GM12878 (cell line): ENCODE measurements at regions not wholly inside any gene's neighbourhood (a gene's known extent, or its start where the extent isn't known, plus 50 kb on each side); places are given as distances from the start of the nearest gene placed in this dataset.

ENCODE experiments used
- BRCA1 ChIP-seq: IDR thresholded peaks from 2 replicates; pipeline ENCODE4 v1.6.1; 2011; ENCODE audit warnings: low read depth, low read length, improper control_type of control experiment
- HDAC2 ChIP-seq: fragments of 200-600 bp; sonication (generic); IDR thresholded peaks from 2 replicates; pipeline ENCODE4 v1.6.1; 2017
- IKZF1 ChIP-seq: fragments of 450-650 bp; conservative IDR thresholded peaks from 2 replicates; pipeline ENCODE4 v1.6.1; 2017; ENCODE audit warnings: antibody characterized with exemption, mild to moderate bottlenecking
- NFYA ChIP-seq: IDR thresholded peaks from 2 replicates; pipeline ENCODE4 v1.6.1; 2011; ENCODE audit warnings: low read depth, mild to moderate bottlenecking, low read length, improper control_type of control experiment, borderline replicate concordance
- SIN3A ChIP-seq: IDR thresholded peaks from 2 replicates; pipeline ENCODE4 v1.6.1; 2012; ENCODE audit warnings: low read depth, low read length, improper control_type of control experiment
- SIX5 ChIP-seq: IDR thresholded peaks from 2 replicates; pipeline ENCODE4 v1.6.1; 2011; ENCODE audit warnings: mild to moderate bottlenecking, low read depth, low read length, moderate library complexity; ENCODE audit not compliant: severe bottlenecking
- SMARCA5 ChIP-seq: fragments of 450-650 bp; IDR thresholded peaks from 2 replicates; pipeline ENCODE4 v1.6.1; 2017; ENCODE audit warnings: mild to moderate bottlenecking
- STAT3 ChIP-seq: IDR thresholded peaks from 2 replicates; pipeline ENCODE4 v1.6.1; 2011; ENCODE audit warnings: low read depth, low read length, improper control_type of control experiment
- TBL1XR1 ChIP-seq: IDR thresholded peaks from 2 replicates; pipeline ENCODE4 v1.6.1; 2012; ENCODE audit warnings: low read depth, low read length, improper control_type of control experiment
- ZNF384 ChIP-seq: IDR thresholded peaks from 2 replicates; pipeline ENCODE4 v1.6.1; 2012; ENCODE audit warnings: low read depth, mild to moderate bottlenecking, low read length, improper control_type of control experiment, borderline replicate concordance
- TF ChIP-seq, protein P1 (sequence below): fragments of 450-650 bp; formaldehyde crosslinking; IDR thresholded peaks from 2 replicates; pipeline ENCODE4 v1.4.0; 2020; ENCODE audit warnings: mild to moderate bottlenecking, moderate library complexity
- TF ChIP-seq, protein P2 (sequence below): IDR thresholded peaks from 2 replicates; pipeline ENCODE4 v1.6.1; 2012; ENCODE audit warnings: low read depth, low read length, improper control_type of control experiment

DNA sequence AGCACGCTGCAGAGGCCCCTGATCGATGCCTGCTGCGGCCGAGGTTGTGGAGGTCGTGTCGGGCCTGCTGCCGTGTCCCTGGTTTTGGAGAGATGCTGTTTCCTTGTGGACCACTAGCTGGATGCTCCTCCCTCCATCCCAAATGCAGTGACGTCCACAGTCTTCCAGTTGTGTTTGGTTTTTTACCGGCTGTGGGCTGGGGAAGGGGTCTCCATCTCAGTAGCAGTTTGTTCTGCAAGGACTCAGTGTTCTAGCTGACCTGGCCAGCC lies 143.0 kb upstream of the SHH start (continued):
- TF ChIP-seq, protein P1, sequence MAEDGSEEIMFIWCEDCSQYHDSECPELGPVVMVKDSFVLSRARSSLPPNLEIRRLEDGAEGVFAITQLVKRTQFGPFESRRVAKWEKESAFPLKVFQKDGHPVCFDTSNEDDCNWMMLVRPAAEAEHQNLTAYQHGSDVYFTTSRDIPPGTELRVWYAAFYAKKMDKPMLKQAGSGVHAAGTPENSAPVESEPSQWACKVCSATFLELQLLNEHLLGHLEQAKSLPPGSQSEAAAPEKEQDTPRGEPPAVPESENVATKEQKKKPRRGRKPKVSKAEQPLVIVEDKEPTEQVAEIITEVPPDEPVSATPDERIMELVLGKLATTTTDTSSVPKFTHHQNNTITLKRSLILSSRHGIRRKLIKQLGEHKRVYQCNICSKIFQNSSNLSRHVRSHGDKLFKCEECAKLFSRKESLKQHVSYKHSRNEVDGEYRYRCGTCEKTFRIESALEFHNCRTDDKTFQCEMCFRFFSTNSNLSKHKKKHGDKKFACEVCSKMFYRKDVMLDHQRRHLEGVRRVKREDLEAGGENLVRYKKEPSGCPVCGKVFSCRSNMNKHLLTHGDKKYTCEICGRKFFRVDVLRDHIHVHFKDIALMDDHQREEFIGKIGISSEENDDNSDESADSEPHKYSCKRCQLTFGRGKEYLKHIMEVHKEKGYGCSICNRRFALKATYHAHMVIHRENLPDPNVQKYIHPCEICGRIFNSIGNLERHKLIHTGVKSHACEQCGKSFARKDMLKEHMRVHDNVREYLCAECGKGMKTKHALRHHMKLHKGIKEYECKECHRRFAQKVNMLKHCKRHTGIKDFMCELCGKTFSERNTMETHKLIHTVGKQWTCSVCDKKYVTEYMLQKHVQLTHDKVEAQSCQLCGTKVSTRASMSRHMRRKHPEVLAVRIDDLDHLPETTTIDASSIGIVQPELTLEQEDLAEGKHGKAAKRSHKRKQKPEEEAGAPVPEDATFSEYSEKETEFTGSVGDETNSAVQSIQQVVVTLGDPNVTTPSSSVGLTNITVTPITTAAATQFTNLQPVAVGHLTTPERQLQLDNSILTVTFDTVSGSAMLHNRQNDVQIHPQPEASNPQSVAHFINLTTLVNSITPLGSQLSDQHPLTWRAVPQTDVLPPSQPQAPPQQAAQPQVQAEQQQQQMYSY (CRISPR knock-in tag), result no peak
- TF ChIP-seq NFYA, result no peak
- no peak for TF ChIP-seq IKZF1
- TF ChIP-seq TBL1XR1, result no peak
- no peak for TF ChIP-seq STAT3
- no peak for TF ChIP-seq BRCA1
- TF ChIP-seq SMARCA5, result no peak
- TF ChIP-seq, protein P2, sequence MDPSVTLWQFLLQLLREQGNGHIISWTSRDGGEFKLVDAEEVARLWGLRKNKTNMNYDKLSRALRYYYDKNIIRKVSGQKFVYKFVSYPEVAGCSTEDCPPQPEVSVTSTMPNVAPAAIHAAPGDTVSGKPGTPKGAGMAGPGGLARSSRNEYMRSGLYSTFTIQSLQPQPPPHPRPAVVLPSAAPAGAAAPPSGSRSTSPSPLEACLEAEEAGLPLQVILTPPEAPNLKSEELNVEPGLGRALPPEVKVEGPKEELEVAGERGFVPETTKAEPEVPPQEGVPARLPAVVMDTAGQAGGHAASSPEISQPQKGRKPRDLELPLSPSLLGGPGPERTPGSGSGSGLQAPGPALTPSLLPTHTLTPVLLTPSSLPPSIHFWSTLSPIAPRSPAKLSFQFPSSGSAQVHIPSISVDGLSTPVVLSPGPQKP, result no peak
- TF ChIP-seq SIX5, result no peak
- TF ChIP-seq HDAC2, result no peak
- TF ChIP-seq ZNF384, result no peak
- no peak for TF ChIP-seq SIN3A
